ENCODE measurements at regions not wholly inside any gene's neighbourhood (a gene's known extent, or its start where the extent isn't known, plus 50 kb on each side); places are given as distances from the start of the nearest gene placed in this dataset.

DNA sequence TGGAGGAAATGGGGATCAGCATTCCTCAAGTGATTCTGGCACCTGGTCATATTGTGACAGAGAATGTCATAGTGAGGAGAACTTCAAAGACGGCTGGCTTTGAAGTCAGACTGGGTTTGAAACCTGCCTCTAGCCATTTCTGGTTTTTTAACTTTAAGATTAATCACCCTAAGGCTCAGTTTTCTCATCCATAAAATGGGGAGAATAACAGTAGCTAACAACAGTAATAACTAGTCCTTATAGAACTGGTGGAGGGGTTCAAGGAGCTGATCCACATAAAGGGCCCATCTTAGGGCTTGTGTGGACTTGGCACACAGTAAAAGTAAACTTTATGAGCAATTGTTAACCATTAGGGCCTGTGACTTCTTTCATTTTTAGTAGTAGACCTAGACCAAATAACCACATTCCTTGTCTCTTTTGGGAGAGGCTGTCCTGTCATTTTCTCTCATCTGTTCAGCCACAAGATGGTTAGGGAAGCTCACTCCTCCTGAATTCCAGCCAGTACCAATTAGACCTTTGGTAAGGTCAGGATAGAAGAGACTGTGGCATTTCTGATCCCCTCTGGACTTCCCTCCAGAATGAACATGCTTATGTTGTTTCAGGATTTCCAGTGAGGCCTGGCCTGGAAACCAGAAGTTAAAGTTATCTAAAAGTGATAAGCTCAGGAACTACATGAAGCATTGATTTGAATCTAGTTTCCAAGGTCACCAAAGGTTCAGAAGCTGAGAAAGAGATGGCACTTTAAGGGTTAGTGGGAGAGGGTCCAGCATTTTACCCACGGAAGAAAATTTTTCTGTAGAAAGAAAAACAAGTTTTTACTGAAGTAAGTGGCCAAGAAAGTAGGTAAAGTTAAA lies 159.3 kb upstream of the DPH6 start:
- Histone ChIP-seq H3K79me2 (replicated peaks; ENCODE audit: insufficient read depth, low read length) (no peaks in the 10 kb centered on the region), H3K4me2 (ENCODE audit: low read length) (no peak overlapping the region), H2AFZ (ENCODE audit: low read depth, low read length) (no peak overlapping the region), H4K20me1 (ENCODE audit: insufficient read depth) (no peaks in the 10 kb centered on the region), H3K4me3 (ENCODE audit: low read length) (no peak overlapping the region), H3K9ac (ENCODE audit: low read length) (no peak overlapping the region), H3K27ac (ENCODE audit: low read length) (no peak overlapping the region), H3K9me3 (ENCODE audit: low read length) (no peaks in the 10 kb centered on the region), H3K9me2 (ENCODE audit: insufficient read depth, low read length) (no peaks in the 10 kb centered on the region), H3F3A (ENCODE audit: insufficient read depth, low read length, poor library complexity, severe bottlenecking) (no peaks in the 10 kb centered on the region), H3K27me3 (ENCODE audit: insufficient read depth, low read depth, low read length) (no peaks in the 10 kb centered on the region), H3K36me3 (ENCODE audit: insufficient read depth, low read length) (no peaks in the 10 kb centered on the region)
- TF ChIP-seq EP300 (conservative IDR thresholded peaks at IDR 0.05; ENCODE audit: poor library complexity, severe bottlenecking) (no peak), MXI1 (conservative IDR thresholded peaks at IDR 0.05; ENCODE audit: poor library complexity, severe bottlenecking) (no peak), RAD21 (conservative IDR thresholded peaks at IDR 0.05) (no peak), TAF1 (IDR thresholded peaks at IDR 0.05; ENCODE audit: low read depth) (no peak), POLR2AphosphoS5 (IDR thresholded peaks at IDR 0.05) (no peak), SMC3 (conservative IDR thresholded peaks at IDR 0.05; ENCODE audit: poor library complexity) (no peak), EZH2 (IDR thresholded peaks at IDR 0.05; ENCODE audit: borderline replicate concordance, insufficient read depth, low read length, poor library complexity, severe bottlenecking) (no peak)
- TF ChIP-seq, protein P1, sequence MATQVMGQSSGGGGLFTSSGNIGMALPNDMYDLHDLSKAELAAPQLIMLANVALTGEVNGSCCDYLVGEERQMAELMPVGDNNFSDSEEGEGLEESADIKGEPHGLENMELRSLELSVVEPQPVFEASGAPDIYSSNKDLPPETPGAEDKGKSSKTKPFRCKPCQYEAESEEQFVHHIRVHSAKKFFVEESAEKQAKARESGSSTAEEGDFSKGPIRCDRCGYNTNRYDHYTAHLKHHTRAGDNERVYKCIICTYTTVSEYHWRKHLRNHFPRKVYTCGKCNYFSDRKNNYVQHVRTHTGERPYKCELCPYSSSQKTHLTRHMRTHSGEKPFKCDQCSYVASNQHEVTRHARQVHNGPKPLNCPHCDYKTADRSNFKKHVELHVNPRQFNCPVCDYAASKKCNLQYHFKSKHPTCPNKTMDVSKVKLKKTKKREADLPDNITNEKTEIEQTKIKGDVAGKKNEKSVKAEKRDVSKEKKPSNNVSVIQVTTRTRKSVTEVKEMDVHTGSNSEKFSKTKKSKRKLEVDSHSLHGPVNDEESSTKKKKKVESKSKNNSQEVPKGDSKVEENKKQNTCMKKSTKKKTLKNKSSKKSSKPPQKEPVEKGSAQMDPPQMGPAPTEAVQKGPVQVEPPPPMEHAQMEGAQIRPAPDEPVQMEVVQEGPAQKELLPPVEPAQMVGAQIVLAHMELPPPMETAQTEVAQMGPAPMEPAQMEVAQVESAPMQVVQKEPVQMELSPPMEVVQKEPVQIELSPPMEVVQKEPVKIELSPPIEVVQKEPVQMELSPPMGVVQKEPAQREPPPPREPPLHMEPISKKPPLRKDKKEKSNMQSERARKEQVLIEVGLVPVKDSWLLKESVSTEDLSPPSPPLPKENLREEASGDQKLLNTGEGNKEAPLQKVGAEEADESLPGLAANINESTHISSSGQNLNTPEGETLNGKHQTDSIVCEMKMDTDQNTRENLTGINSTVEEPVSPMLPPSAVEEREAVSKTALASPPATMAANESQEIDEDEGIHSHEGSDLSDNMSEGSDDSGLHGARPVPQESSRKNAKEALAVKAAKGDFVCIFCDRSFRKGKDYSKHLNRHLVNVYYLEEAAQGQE (IDR thresholded peaks at IDR 0.05; ENCODE audit: borderline replicate concordance) = no peak
- TF ChIP-seq, protein P2, sequence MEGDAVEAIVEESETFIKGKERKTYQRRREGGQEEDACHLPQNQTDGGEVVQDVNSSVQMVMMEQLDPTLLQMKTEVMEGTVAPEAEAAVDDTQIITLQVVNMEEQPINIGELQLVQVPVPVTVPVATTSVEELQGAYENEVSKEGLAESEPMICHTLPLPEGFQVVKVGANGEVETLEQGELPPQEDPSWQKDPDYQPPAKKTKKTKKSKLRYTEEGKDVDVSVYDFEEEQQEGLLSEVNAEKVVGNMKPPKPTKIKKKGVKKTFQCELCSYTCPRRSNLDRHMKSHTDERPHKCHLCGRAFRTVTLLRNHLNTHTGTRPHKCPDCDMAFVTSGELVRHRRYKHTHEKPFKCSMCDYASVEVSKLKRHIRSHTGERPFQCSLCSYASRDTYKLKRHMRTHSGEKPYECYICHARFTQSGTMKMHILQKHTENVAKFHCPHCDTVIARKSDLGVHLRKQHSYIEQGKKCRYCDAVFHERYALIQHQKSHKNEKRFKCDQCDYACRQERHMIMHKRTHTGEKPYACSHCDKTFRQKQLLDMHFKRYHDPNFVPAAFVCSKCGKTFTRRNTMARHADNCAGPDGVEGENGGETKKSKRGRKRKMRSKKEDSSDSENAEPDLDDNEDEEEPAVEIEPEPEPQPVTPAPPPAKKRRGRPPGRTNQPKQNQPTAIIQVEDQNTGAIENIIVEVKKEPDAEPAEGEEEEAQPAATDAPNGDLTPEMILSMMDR (IDR thresholded peaks at IDR 0.05; ENCODE audit: poor library complexity, severe bottlenecking) = no peak

DNA sequence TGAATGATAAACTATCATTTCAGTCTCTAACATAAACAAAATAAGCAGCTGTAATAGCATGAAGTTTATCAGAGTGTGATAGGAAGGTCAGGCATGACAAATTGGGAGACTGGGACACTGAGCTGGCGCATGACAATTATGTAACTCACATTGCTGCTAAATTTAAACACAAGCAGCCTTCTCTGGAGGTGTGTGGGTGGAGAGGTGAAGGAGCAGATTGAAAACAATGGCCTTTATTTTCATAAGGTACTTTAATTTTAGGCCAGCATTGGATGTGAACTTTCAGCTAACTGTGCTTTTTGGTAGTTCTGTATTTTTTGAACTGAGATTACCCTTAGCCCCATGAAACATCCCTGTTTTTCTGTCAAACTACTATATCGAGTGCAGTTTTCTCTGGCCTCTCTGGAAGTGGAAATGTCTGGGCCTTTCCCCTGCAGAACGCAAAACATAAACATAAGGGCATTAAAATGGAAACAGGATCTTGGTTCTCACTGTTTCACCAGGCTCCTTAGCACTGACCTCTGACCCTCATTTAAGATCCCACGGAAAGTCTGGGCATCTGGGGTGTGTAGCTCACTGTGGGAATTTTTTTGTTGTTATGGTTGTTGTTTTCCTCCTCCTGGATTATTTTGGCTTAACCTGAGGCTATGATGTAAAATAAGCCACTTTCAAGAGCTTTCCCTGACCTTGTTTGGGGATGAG lies 160.1 kb upstream of the DPH6 start:
- H3K4me3 ChIP-seq (ENCODE audit: low read length) = no peak overlapping the region
- H3F3A ChIP-seq (ENCODE audit: insufficient read depth, low read length, poor library complexity, severe bottlenecking) = no peaks in the 10 kb centered on the region
- no peak overlapping the region for H3K27ac ChIP-seq (ENCODE audit: low read length)
- H4K20me1 ChIP-seq (ENCODE audit: insufficient read depth) = no peaks in the 10 kb centered on the region
- H3K36me3 ChIP-seq (ENCODE audit: insufficient read depth, low read length) = no peaks in the 10 kb centered on the region
- no peaks in the 10 kb centered on the region for H3K9me3 ChIP-seq (ENCODE audit: low read length)
- H3K9me2 ChIP-seq (ENCODE audit: insufficient read depth, low read length) = no peaks in the 10 kb centered on the region
- H2AFZ ChIP-seq (ENCODE audit: low read depth, low read length) = no peak overlapping the region
- H3K9ac ChIP-seq (ENCODE audit: low read length) = no peak overlapping the region
- H3K4me2 ChIP-seq (ENCODE audit: low read length) = no peak overlapping the region
- TF ChIP-seq, protein P1 (IDR thresholded peaks at IDR 0.05; ENCODE audit: borderline replicate concordance) = no peak
- TF ChIP-seq SMC3 (conservative IDR thresholded peaks at IDR 0.05; ENCODE audit: poor library complexity) (no peak), RAD21 (conservative IDR thresholded peaks at IDR 0.05) (no peak), POLR2AphosphoS5 (IDR thresholded peaks at IDR 0.05) (no peak), EP300 (conservative IDR thresholded peaks at IDR 0.05; ENCODE audit: poor library complexity, severe bottlenecking) (no peak), MXI1 (conservative IDR thresholded peaks at IDR 0.05; ENCODE audit: poor library complexity, severe bottlenecking) (no peak), EZH2 (IDR thresholded peaks at IDR 0.05; ENCODE audit: borderline replicate concordance, insufficient read depth, low read length, poor library complexity, severe bottlenecking) (no peak), TAF1 (IDR thresholded peaks at IDR 0.05; ENCODE audit: low read depth) (no peak)
- TF ChIP-seq, protein P2 (IDR thresholded peaks at IDR 0.05; ENCODE audit: poor library complexity, severe bottlenecking) = no peak
- no peaks in the 10 kb centered on the region for H3K27me3 ChIP-seq (ENCODE audit: insufficient read depth, low read depth, low read length)
- H3K79me2 ChIP-seq (replicated peaks; ENCODE audit: insufficient read depth, low read length) = no peaks in the 10 kb centered on the region

All from neural cell (in vitro differentiated cells).